Gastroesophageal sphincter (tissue), 3 donors: ENCODE measurements at regions not wholly inside any gene's neighbourhood (a gene's known extent, or its start where the extent isn't known, plus 50 kb on each side); places are given as distances from the start of the nearest gene placed in this dataset.

Experiments
- CTCF ChIP-seq, 4 experiments: fragments of 200-600 bp in 2 of 4; fragments of 450-650 bp in 2 of 4; sonication (generic) in 1 of 4; IDR thresholded peaks; one replicate each; pipeline ENCODE4 v1.5.1; 2017 to 2019; ENCODE audit warnings: antibody characterized with exemption in 4 of 4, mild to moderate bottlenecking in 2 of 4, moderate library complexity in 2 of 4
- EP300 ChIP-seq: sonication (generic); formaldehyde crosslinking; IDR thresholded peaks from one replicate; pipeline ENCODE4 v1.6.1; 2017; ENCODE audit warnings: antibody characterized with exemption, mild to moderate bottlenecking

GRCh38 chr10:120039826-120040225 is 147.3 kb downstream of the SEC23IP start:
- TF ChIP-seq EP300 (no peak), CTCF (IDR thresholded peaks at IDR 0.05) (no peak)
